OCI-LY3 (cell line): ENCODE measurements at regions not wholly inside any gene's neighbourhood (a gene's known extent, or its start where the extent isn't known, plus 50 kb on each side); places are given as distances from the start of the nearest gene placed in this dataset.

ENCODE experiments used
- H2AFZ ChIP-seq: fragments of 200-600, 300-600 bp; shearing (Covaris generic); 2 replicates; pipeline ENCODE4 v1.6.0; 2014; ENCODE audit warnings: antibody characterized with exemption, low read depth, low read length
- H3K27ac ChIP-seq: fragments of 200-600, 300-600 bp; sonication (generic); 2 replicates; pipeline ENCODE4 v1.5.1; 2014; ENCODE audit warnings: mild to moderate bottlenecking, low read length, moderate library complexity, mixed read lengths
- H3K27me3 ChIP-seq: fragments of 200-600, 300-600 bp; sonication (generic); 2 replicates; pipeline ENCODE4 v1.6.1; 2014; ENCODE audit warnings: low read depth, low read length, mixed read lengths
- H3K36me3 ChIP-seq: fragments of 200-600, 300-600 bp; sonication (generic); replicated peaks from 2 replicates; pipeline ENCODE3; 2014; ENCODE audit warnings: low read depth, low read length, mixed read lengths
- H3K4me1 ChIP-seq: fragments of 300-600, 200-600 bp; sonication (generic); 2 replicates; pipeline ENCODE4 v1.6.1; 2014; ENCODE audit warnings: low read length, mixed read lengths
- H3K4me2 ChIP-seq: fragments of 200-600, 300-600 bp; sonication (generic); 2 replicates; pipeline ENCODE4 v1.6.1; 2014; ENCODE audit warnings: low read length, mixed read lengths
- H3K4me3 ChIP-seq: fragments of 300-600, 200-600 bp; sonication (generic); 2 replicates; pipeline ENCODE4 v1.5.1; 2014; ENCODE audit warnings: antibody characterized with exemption, mild to moderate bottlenecking, low read length, moderate library complexity
- H3K79me2 ChIP-seq: fragments of 300-600, 200-600 bp; shearing (Covaris generic); 2 replicates; pipeline ENCODE4 v1.6.1; 2014; ENCODE audit warnings: mild to moderate bottlenecking, low read length, mixed read lengths
- H3K9ac ChIP-seq: fragments of 300-600, 200-600 bp; shearing (Covaris generic); 2 replicates; pipeline ENCODE4 v1.6.0; 2014; ENCODE audit warnings: mild to moderate bottlenecking, low read length, moderate library complexity
- H3K9me3 ChIP-seq: fragments of 200-600, 300-600 bp; shearing (Covaris generic); 2 replicates; pipeline ENCODE4 v1.6.1; 2014; ENCODE audit warnings: low read length, mixed read lengths; ENCODE audit not compliant: insufficient read depth
- H4K20me1 ChIP-seq: fragments of 200-600, 300-600 bp; sonication (generic); 2 replicates; pipeline ENCODE4 v1.6.1; 2016; ENCODE audit warnings: low read length, mixed read lengths; ENCODE audit not compliant: insufficient read depth
- CTCF ChIP-seq: fragments of 200-600, 300-600 bp; sonication (generic); IDR thresholded peaks from 2 replicates; pipeline ENCODE4 v1.5.1; 2014; ENCODE audit warnings: antibody characterized with exemption, low read length, low read depth
- EZH2phosphoT487 ChIP-seq: fragments of 200-600 bp; shearing (Covaris generic); IDR thresholded peaks from 2 replicates; pipeline ENCODE4 v1.6.1; 2018; ENCODE audit warnings: antibody characterized with exemption, mixed run types, low read depth

GRCh38 chr1:244164511-244164890, 113.4 kb downstream of the ZBTB18 start:
- H3K27ac ChIP-seq, result no peak overlapping the region

GRCh38 chr1:244165021-244165420, 113.9 kb downstream of the ZBTB18 start:
- Histone ChIP-seq H3K4me3 (no peak overlapping the region), H3K4me1 (no peaks in the 10 kb centered on the region), H2AFZ (no peak overlapping the region), H3K4me2 (no peak overlapping the region), H3K27me3 (peaks cover 8% of the 10 kb centered on the region; the same call in 1 of the 2 replicates), H3K9me3 (no peaks in the 10 kb centered on the region), H3K9ac (no peak overlapping the region), H3K79me2 (no peaks in the 10 kb centered on the region), H4K20me1 (no peaks in the 10 kb centered on the region), H3K36me3 (no peaks in the 10 kb centered on the region), H3K27ac (no peak overlapping the region)
- TF ChIP-seq EZH2phosphoT487 (no peak), CTCF (no peak)

More at GRCh38 chr1:244164511-244164890, 113.4 kb downstream of the ZBTB18 start:
- Histone ChIP-seq H2AFZ (no peak overlapping the region), H3K27me3 (peaks cover 8% of the 10 kb centered on the region; the same call in 1 of the 2 replicates), H3K79me2 (no peaks in the 10 kb centered on the region), H3K4me2 (no peak overlapping the region), H3K36me3 (no peaks in the 10 kb centered on the region), H3K4me1 (no peaks in the 10 kb centered on the region), H3K9me3 (no peaks in the 10 kb centered on the region), H4K20me1 (no peaks in the 10 kb centered on the region), H3K4me3 (no peak overlapping the region), H3K9ac (no peak overlapping the region)
- TF ChIP-seq EZH2phosphoT487 (no peak), CTCF (no peak)

- no peaks in the 10 kb centered on the region for H3K79me2 ChIP-seq
- H4K20me1 ChIP-seq, result no peaks in the 10 kb centered on the region
- no peaks in the 10 kb centered on the region for H3K9me3 ChIP-seq
- no peak overlapping the region for H3K27ac ChIP-seq
- no peak overlapping the region for H3K9ac ChIP-seq
- H3K36me3 ChIP-seq, result no peaks in the 10 kb centered on the region
- H2AFZ ChIP-seq, result no peak overlapping the region
- H3K4me3 ChIP-seq, result no peak overlapping the region
- H3K27me3 ChIP-seq, result peaks cover 8% of the 10 kb centered on the region; the same call in 1 of the 2 replicates
- no peak for TF ChIP-seq CTCF
- no peak for TF ChIP-seq EZH2phosphoT487
- no peaks in the 10 kb centered on the region for H3K4me1 ChIP-seq
- H3K4me2 ChIP-seq, result no peak overlapping the region
These were observed 114.6 kb downstream of the ZBTB18 start for GRCh38 chr1:244165701-244166100.

- H3K36me3 ChIP-seq, result no peaks in the 10 kb centered on the region
- no peaks in the 10 kb centered on the region for H3K9me3 ChIP-seq
- H3K4me1 ChIP-seq, result no peaks in the 10 kb centered on the region
- H4K20me1 ChIP-seq, result no peaks in the 10 kb centered on the region
- no peak overlapping the region for H3K9ac ChIP-seq
- TF ChIP-seq CTCF (no peak), EZH2phosphoT487 (no peak)
- H3K4me2 ChIP-seq, result no peak overlapping the region
- peaks cover 36% of the 10 kb centered on the region; the same call in 1 of the 2 replicates for H3K27me3 ChIP-seq
- H3K79me2 ChIP-seq, result no peaks in the 10 kb centered on the region
- H2AFZ ChIP-seq, result no peak overlapping the region
- H3K27ac ChIP-seq, result no peak overlapping the region
- no peak overlapping the region for H3K4me3 ChIP-seq
These were observed 120.3 kb downstream of the ZBTB18 start for GRCh38 chr1:244171241-244171985.
